A673 (cell line): ENCODE measurements at regions not wholly inside any gene's neighbourhood (a gene's known extent, or its start where the extent isn't known, plus 50 kb on each side); places are given as distances from the start of the nearest gene placed in this dataset.

Experiments
- BruUV-seq: library from RNA; stranded (reverse); fragments of 400-500 nt; replicated peaks from 2 replicates; lab custom pipeline; 2021; lab: Mats Ljungman, UMichigan
- CTCF ChIA-PET: fragments of 300-600 bp; sonication (Branson Sonifier 250); formaldehyde crosslinking; loops from one replicate; lab custom pipeline; 2022; ENCODE audit warnings: antibody characterized with exemption; lab: Charles Lee
- POLR2A ChIA-PET: fragments of 300-600 bp; sonication (Branson Sonifier 250); formaldehyde crosslinking; loops from one replicate; lab custom pipeline; 2022; ENCODE audit warnings: antibody characterized with exemption; ENCODE audit not compliant: low non-redundant PET; lab: Charles Lee
- DNase-seq: peaks from one replicate; pipeline ENCODE4 v3.0.0-alpha.2; 2015; ENCODE audit warnings: low spot score
- H3K27ac ChIP-seq: fragments of 200-600 bp; sonication (generic); 2 replicates; pipeline ENCODE4 v1.5.1; 2016; ENCODE audit warnings: mixed run types, low read depth, mild to moderate bottlenecking, mixed read lengths, antibody characterized with exemption, low read length; ENCODE audit not compliant: poor library complexity, severe bottlenecking
- H3K27me3 ChIP-seq: fragments of 200-600 bp; sonication (generic); replicated peaks from 2 replicates; pipeline ENCODE4 v1.6.1; 2017; ENCODE audit warnings: mixed run types, low read depth, mild to moderate bottlenecking, mixed read lengths, antibody characterized with exemption, low read length; ENCODE audit not compliant: insufficient read depth, poor library complexity
- H3K36me3 ChIP-seq: fragments of 200-600 bp; sonication (generic); 2 replicates; pipeline ENCODE4 v1.6.1; 2016; ENCODE audit warnings: mixed run types, mild to moderate bottlenecking, mixed read lengths, antibody characterized with exemption, low read length; ENCODE audit not compliant: insufficient read depth, poor library complexity, severe bottlenecking
- H3K4me1 ChIP-seq: fragments of 200-600 bp; sonication (generic); 2 replicates; pipeline ENCODE4 v1.6.1; 2017; ENCODE audit warnings: mixed run types, mild to moderate bottlenecking, mixed read lengths, antibody characterized with exemption, low read length; ENCODE audit not compliant: insufficient read depth, poor library complexity, severe bottlenecking
- H3K4me3 ChIP-seq: fragments of 200-600 bp; sonication (generic); 2 replicates; pipeline ENCODE4 v1.5.1; 2016; ENCODE audit warnings: low read depth, mixed run types, mild to moderate bottlenecking, mixed read lengths, low read length; ENCODE audit not compliant: poor library complexity, severe bottlenecking
- H3K9me3 ChIP-seq: fragments of 200-600 bp; sonication (generic); 2 replicates; pipeline ENCODE4 v1.6.1; 2016; ENCODE audit warnings: mixed run types, low read depth, mild to moderate bottlenecking, mixed read lengths, antibody characterized with exemption, low read length; ENCODE audit not compliant: poor library complexity, severe bottlenecking
- EZH2 ChIP-seq: fragments of 200-600 bp; sonication (generic); IDR thresholded peaks from 2 replicates; pipeline ENCODE4 v1.6.1; 2017; ENCODE audit warnings: borderline replicate concordance, low read depth, mild to moderate bottlenecking, mixed read lengths, antibody characterized with exemption, low read length; ENCODE audit not compliant: poor library complexity, severe bottlenecking
- intact Hi-C: fragments of 100-400 bp; cut with micrococcal nuclease; formaldehyde crosslinking; loops from one replicate; pipeline ENCODE4 v1.10.0; 2022; ENCODE audit not compliant: unreplicated experiment
- TF ChIP-seq, protein P1 (sequence below): fragments of 300-800, 200-600 bp; sonication (generic); conservative IDR thresholded peaks from 2 replicates; pipeline ENCODE4 v1.5.1; 2017; ENCODE audit warnings: low read depth, mild to moderate bottlenecking, antibody characterized with exemption, low read length, moderate library complexity, mixed read lengths

DNA sequence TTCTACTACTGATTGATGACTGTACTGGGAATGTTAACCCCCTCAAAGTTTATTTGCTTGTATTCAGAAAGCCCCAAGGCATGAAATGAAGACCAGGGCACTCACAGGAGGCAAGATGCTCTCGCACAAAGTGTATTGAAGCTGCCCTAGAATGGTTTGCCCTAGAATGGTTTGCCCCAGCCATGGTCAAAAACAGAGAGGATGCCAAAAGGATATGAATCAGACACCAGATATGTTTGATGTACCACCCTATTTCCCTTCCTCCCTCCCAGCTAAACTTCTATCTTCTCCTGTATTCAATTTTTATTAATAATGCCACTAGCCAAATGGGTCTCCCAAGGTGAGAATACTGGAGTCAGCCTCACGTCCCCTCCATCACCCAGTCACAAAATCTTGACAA lies 101.3 kb downstream of the TMCO5A start:
- Histone ChIP-seq H3K36me3 (no peaks in the 10 kb centered on the region), H3K9me3 (no peaks in the 10 kb centered on the region), H3K4me3 (no peak overlapping the region), H3K27me3 (no peaks in the 10 kb centered on the region), H3K4me1 (no peaks in the 10 kb centered on the region), H3K27ac (no peak overlapping the region)
- intact Hi-C loops: no loop called here
- TF ChIP-seq, protein P1, sequence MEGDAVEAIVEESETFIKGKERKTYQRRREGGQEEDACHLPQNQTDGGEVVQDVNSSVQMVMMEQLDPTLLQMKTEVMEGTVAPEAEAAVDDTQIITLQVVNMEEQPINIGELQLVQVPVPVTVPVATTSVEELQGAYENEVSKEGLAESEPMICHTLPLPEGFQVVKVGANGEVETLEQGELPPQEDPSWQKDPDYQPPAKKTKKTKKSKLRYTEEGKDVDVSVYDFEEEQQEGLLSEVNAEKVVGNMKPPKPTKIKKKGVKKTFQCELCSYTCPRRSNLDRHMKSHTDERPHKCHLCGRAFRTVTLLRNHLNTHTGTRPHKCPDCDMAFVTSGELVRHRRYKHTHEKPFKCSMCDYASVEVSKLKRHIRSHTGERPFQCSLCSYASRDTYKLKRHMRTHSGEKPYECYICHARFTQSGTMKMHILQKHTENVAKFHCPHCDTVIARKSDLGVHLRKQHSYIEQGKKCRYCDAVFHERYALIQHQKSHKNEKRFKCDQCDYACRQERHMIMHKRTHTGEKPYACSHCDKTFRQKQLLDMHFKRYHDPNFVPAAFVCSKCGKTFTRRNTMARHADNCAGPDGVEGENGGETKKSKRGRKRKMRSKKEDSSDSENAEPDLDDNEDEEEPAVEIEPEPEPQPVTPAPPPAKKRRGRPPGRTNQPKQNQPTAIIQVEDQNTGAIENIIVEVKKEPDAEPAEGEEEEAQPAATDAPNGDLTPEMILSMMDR: no peak
- no peak for TF ChIP-seq EZH2
- CTCF ChIA-PET: no interaction called here
- no TSS peak for BruUV-seq
- POLR2A ChIA-PET: no interaction called here
- DNase-seq: no peak

DNA sequence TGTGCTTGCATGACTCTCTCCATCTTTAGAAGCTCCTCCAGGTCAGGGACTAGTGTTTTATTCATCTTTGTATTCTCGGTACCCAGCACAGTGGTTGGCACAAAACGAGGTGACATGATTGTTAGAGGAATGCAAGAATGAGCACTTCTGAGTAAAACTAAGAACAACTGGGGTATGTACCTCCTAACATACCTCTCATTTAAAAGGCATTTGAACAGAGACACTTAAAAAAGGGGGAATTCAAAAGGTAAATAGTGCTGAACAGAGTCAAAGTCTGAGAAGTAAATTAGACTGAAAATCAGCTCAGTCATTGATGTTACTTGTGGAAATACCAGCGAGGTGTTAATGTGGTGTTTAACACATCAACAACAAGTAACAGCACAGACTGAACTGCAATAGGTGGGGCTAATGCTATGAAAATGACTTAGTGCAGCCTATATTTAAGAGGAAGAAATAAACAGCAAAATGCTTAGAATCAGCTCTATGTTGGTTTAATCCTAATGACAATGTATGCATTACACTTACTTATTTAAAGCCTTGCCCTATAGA lies 102.4 kb downstream of the TMCO5A start:
- Histone ChIP-seq H3K9me3 (no peaks in the 10 kb centered on the region), H3K4me3 (no peak overlapping the region), H3K27ac (no peak overlapping the region), H3K36me3 (no peaks in the 10 kb centered on the region), H3K4me1 (no peaks in the 10 kb centered on the region), H3K27me3 (no peaks in the 10 kb centered on the region)
- no peak for DNase-seq
- intact Hi-C loops: no loop called here
- BruUV-seq: no TSS peak
- ChIA-PET POLR2A (no interaction called here), CTCF (no interaction called here)
- TF ChIP-seq EZH2: no peak

DNA sequence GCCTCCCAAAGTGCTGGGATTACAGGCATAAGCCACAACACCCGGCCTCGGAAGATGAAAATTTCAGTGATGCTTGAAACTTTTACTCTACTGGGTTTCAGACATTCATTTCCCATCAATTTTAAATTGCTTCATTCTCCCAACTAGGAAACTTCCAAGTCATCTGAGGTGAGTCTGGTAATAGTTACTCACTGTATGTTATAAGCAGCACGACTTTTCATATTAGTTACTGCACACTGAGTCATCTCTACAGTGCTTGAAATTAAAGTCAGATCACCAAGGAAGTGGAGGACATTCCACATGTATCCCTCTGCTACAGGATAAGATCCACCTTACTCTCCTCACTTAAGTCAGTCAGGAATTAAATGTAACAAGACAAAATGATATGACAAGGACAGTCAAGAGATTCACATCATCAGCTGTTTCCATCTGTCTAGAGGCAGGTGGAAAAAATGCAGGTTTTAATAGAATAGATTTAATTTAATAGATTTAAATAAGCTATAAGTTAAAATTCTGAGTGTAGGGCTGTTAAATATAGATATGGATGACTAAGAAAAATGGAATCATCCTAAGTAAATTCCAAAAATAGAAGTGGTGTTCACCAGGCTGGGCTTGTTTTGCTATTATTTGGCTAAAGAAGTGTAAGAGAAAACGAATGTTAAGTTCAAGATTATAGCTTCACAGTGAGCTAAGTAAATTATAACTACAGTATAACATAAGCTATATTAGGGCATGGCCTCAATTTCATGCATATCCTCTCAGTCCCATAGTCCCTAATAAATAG lies 104.4 kb downstream of the TMCO5A start:
- Histone ChIP-seq H3K4me3 (no peak overlapping the region), H3K36me3 (no peaks in the 10 kb centered on the region), H3K27me3 (no peaks in the 10 kb centered on the region), H3K9me3 (no peaks in the 10 kb centered on the region), H3K27ac (no peak overlapping the region), H3K4me1 (no peaks in the 10 kb centered on the region)
- BruUV-seq: no TSS peak
- ChIA-PET POLR2A (no interaction called here), CTCF (interaction anchor here (0.6 kb wide), 1 partner anchor 94 kb away, joined by 12 read pairs; no protein-coding TSS in a partner anchor)
- intact Hi-C loops: no loop called here
- no peak for DNase-seq
- TF ChIP-seq, protein P1: no peak
- TF ChIP-seq EZH2: no peak
